Colon (tissue), 2 donors: ENCODE measurements at regions not wholly inside any gene's neighbourhood (a gene's known extent, or its start where the extent isn't known, plus 50 kb on each side); places are given as distances from the start of the nearest gene placed in this dataset.
"Not testable (repeated sequence)": the region's sequence is repeated elsewhere in the genome, so short reads cannot be mapped to it uniquely, and the experiment has no call there.

Experiments
- FAIRE-seq: peaks from 2 replicates; lab custom pipeline; 2012; peaks lifted over from hg19 to GRCh38; lab: Jason Lieb, UNC
- donor health status: control.
- donor health status: control.

GRCh38 chrX:125089761-125090445 lies 229.8 kb upstream of the TEX13C start:
- FAIRE-seq = no peak

- no peak for FAIRE-seq
Measured at GRCh38 chrX:125093852-125094251, 225.8 kb upstream of the TEX13C start.

- FAIRE-seq = no peak
Measured at GRCh38 chrX:125094901-125095300, 224.8 kb upstream of the TEX13C start.

- FAIRE-seq = no peak
Measured at GRCh38 chrX:125096469-125096868, 223.2 kb upstream of the TEX13C start.

GRCh38 chrX:125096870-125097269 lies 222.8 kb upstream of the TEX13C start:
- no peak for FAIRE-seq

- FAIRE-seq = no peak
Measured at GRCh38 chrX:125101971-125102755, 217.5 kb upstream of the TEX13C start.

GRCh38 chrX:125103693-125104092 lies 216.0 kb upstream of the TEX13C start:
- no peak for FAIRE-seq

- no peak for FAIRE-seq
Measured at GRCh38 chrX:125108921-125109320, 210.8 kb upstream of the TEX13C start.

- no peak for FAIRE-seq
Measured at GRCh38 chrX:125131164-125131563, 188.5 kb upstream of the TEX13C start.

GRCh38 chrX:125132274-125132673 lies 187.4 kb upstream of the TEX13C start:
- FAIRE-seq = no peak

GRCh38 chrX:125137521-125137920 lies 182.2 kb upstream of the TEX13C start:
- no peak for FAIRE-seq

- FAIRE-seq = no peak
Measured at GRCh38 chrX:125150231-125150630, 169.4 kb upstream of the TEX13C start.

GRCh38 chrX:125151146-125151545 lies 168.5 kb upstream of the TEX13C start:
- no peak for FAIRE-seq

GRCh38 chrX:125152011-125152410 lies 167.7 kb upstream of the TEX13C start:
- FAIRE-seq = no peak

GRCh38 chrX:125153621-125154020 lies 166.1 kb upstream of the TEX13C start:
- peak; percentile 57 for FAIRE-seq

GRCh38 chrX:125154288-125155257 lies 165.1 kb upstream of the TEX13C start:
- FAIRE-seq = not testable (repeated sequence)

- not testable (repeated sequence) for FAIRE-seq
Measured at GRCh38 chrX:125155296-125156033, 164.2 kb upstream of the TEX13C start.

GRCh38 chrX:125170459-125170858 lies 149.2 kb upstream of the TEX13C start:
- no peak for FAIRE-seq

GRCh38 chrX:125172531-125172930 lies 147.1 kb upstream of the TEX13C start:
- FAIRE-seq = no peak

- FAIRE-seq = no peak
Measured at GRCh38 chrX:125175991-125176584, 143.6 kb upstream of the TEX13C start.

GRCh38 chrX:125193921-125194320 lies 125.8 kb upstream of the TEX13C start:
- no peak for FAIRE-seq
